Endothelial cell of umbilical vein (primary cell): ENCODE measurements at regions not wholly inside any gene's neighbourhood (a gene's known extent, or its start where the extent isn't known, plus 50 kb on each side); places are given as distances from the start of the nearest gene placed in this dataset.

Experiments
- BruUV-seq: library from RNA; stranded (reverse); fragments of 400-500 nt; replicated peaks from 2 replicates; lab custom pipeline; 2021; lab: Mats Ljungman, UMichigan
- CTCF ChIA-PET: fragments of 300-600, 350-600 bp; sonication (Branson Sonifier 250); formaldehyde crosslinking; loops from one replicate; lab custom pipeline; 2021; ENCODE audit warnings: antibody characterized with exemption, inconsistent platforms; lab: Charles Lee
- POLR2A ChIA-PET: fragments of 300-600, 350-600 bp; sonication (Branson Sonifier 250); formaldehyde crosslinking; loops from one replicate; lab custom pipeline; 2021; ENCODE audit warnings: antibody characterized with exemption, inconsistent platforms; lab: Charles Lee
- DNase-seq: peaks from one replicate; pipeline ENCODE4 v3.0.0-alpha.2; 2011; ENCODE audit warnings: low read depth, low spot score
- FAIRE-seq: peaks from 2 replicates; lab custom pipeline; 2011; peaks lifted over from hg19 to GRCh38; lab: Jason Lieb, UNC
- H2AFZ ChIP-seq: 2 replicates; pipeline ENCODE4 v1.6.0; 2012; ENCODE audit warnings: low read depth, low read length, control low read depth, inconsistent platforms
- H3K27ac ChIP-seq: 2 replicates; pipeline ENCODE4 v1.5.1; 2011; ENCODE audit warnings: low read depth, mild to moderate bottlenecking, control low read depth, low read length, moderate library complexity; ENCODE audit not compliant: insufficient read depth
- H3K27me3 ChIP-seq, 2 experiments: 2 replicates each; pipeline versions ENCODE4 v1.6.0 to v1.6.1; 2011; ENCODE audit warnings: low read length in 2 of 2, mixed read lengths in 1 of 2; ENCODE audit not compliant: control insufficient read depth in 2 of 2, insufficient read depth in 2 of 2
- H3K36me3 ChIP-seq, 2 experiments: 2 replicates in 1 of 2; 3 replicates in 1 of 2; pipeline ENCODE4 v1.5.1; 2011; ENCODE audit warnings: low read length in 2 of 2, mild to moderate bottlenecking in 1 of 2, moderate library complexity in 1 of 2; ENCODE audit not compliant: control insufficient read depth in 2 of 2, insufficient read depth in 2 of 2; ENCODE audit errors: extremely low read depth in 1 of 2
- H3K4me1 ChIP-seq: 3 replicates; pipeline ENCODE4 v1.5.1; 2011; ENCODE audit warnings: mild to moderate bottlenecking, low read length; ENCODE audit not compliant: control insufficient read depth, insufficient read depth; ENCODE audit errors: extremely low read depth
- H3K4me2 ChIP-seq: 2 replicates; pipeline ENCODE4 v1.6.1; 2011; ENCODE audit warnings: low read length, control low read depth, mixed read lengths; ENCODE audit not compliant: insufficient read depth
- H3K4me3 ChIP-seq, 3 experiments: fragments of 200-600 bp in 1 of 3; sonication (generic), shearing (Covaris generic) in 1 of 3; replicated peaks in 1 of 3; 2 replicates each; pipeline ENCODE4 v1.5.1; 2011 to 2016; ENCODE audit warnings: control low read depth in 3 of 3, low read length in 3 of 3, mild to moderate bottlenecking in 2 of 3, inconsistent platforms in 1 of 3, low read depth in 1 of 3, moderate library complexity in 1 of 3; ENCODE audit not compliant: insufficient read depth in 1 of 3
- H3K79me2 ChIP-seq: 2 replicates; pipeline ENCODE4 v1.6.0; 2012; ENCODE audit warnings: low read length, inconsistent platforms; ENCODE audit not compliant: control insufficient read depth, insufficient read depth
- H3K9ac ChIP-seq: replicated peaks from 2 replicates; pipeline ENCODE3; 2011; ENCODE audit warnings: low read length, control low read depth; ENCODE audit not compliant: insufficient read depth; ENCODE audit errors: extremely low read depth
- H3K9me1 ChIP-seq: replicated peaks from 3 replicates; pipeline ENCODE4 v1.6.0; 2011; ENCODE audit warnings: mild to moderate bottlenecking, low read length; ENCODE audit not compliant: control insufficient read depth, insufficient read depth; ENCODE audit errors: extremely low read depth
- H3K9me3 ChIP-seq: replicated peaks from 2 replicates; pipeline ENCODE4 v1.5.1; 2012; ENCODE audit warnings: low read length, inconsistent platforms; ENCODE audit not compliant: control insufficient read depth, insufficient read depth
- H4K20me1 ChIP-seq: replicated peaks from 2 replicates; pipeline ENCODE3; 2011; ENCODE audit warnings: mild to moderate bottlenecking, low read length; ENCODE audit not compliant: control insufficient read depth, insufficient read depth; ENCODE audit errors: extremely low read depth
- EZH2 ChIP-seq: IDR thresholded peaks from 2 replicates; pipeline ENCODE4 v1.6.1; 2012; ENCODE audit warnings: borderline replicate concordance, low read depth, mild to moderate bottlenecking, moderate library complexity, low read length, inconsistent platforms; ENCODE audit not compliant: severe bottlenecking
- FOS ChIP-seq: IDR thresholded peaks from 2 replicates; pipeline ENCODE4 v1.6.1; 2011; ENCODE audit warnings: mild to moderate bottlenecking, low read length, moderate library complexity, borderline replicate concordance; ENCODE audit not compliant: insufficient read depth
- GATA2 ChIP-seq: IDR thresholded peaks from 2 replicates; pipeline ENCODE4 v1.7.0; 2011; ENCODE audit warnings: low read depth, mild to moderate bottlenecking, moderate library complexity, mixed read lengths, low read length; ENCODE audit not compliant: insufficient read length, insufficient read depth
- JUN ChIP-seq: IDR thresholded peaks from 2 replicates; pipeline ENCODE4 v1.6.1; 2011; ENCODE audit warnings: borderline replicate concordance, low read depth; ENCODE audit not compliant: insufficient read length, insufficient read depth
- MYC ChIP-seq: IDR thresholded peaks from one replicate; pipeline ENCODE4 v1.6.1; 2011; ENCODE audit warnings: mild to moderate bottlenecking, low read depth, low read length
- POLR2A ChIP-seq: IDR thresholded peaks from 2 replicates; pipeline ENCODE4 v1.6.1; 2012; ENCODE audit warnings: low read depth, mild to moderate bottlenecking, control low read depth, low read length
- POLR2AphosphoS5 ChIP-seq: IDR thresholded peaks from 2 replicates; pipeline ENCODE4 v1.6.1; 2012; ENCODE audit warnings: low read depth, mild to moderate bottlenecking, control low read depth, low read length, moderate library complexity; ENCODE audit not compliant: insufficient read depth
- dilution Hi-C: fragments of 300-500 bp; cut with MboI; formaldehyde crosslinking; loops from one replicate; pipeline ENCODE4 v1.15.0; 2019; ENCODE audit warnings: low sequenced_read_pairs; ENCODE audit not compliant: extremely low pct_ligation_motif_present
- intact Hi-C: fragments of 100-400 bp; cut with micrococcal nuclease; formaldehyde crosslinking; loops from one replicate; pipeline ENCODE4 v1.10.0; 2022
- TF ChIP-seq, protein P1 (sequence below): IDR thresholded peaks from 2 replicates; pipeline ENCODE4 v1.6.1; 2011; ENCODE audit not compliant: insufficient read depth, insufficient read length
- TF ChIP-seq, protein P2 (sequence below), 2 donors: IDR thresholded peaks; 1 replicate in 1 of 2; 2 replicates in 1 of 2; pipeline ENCODE4 v1.5.1; 2011; ENCODE audit warnings: low read length in 2 of 2, mild to moderate bottlenecking in 2 of 2, moderate library complexity in 2 of 2, control low read depth in 1 of 2, inconsistent platforms in 1 of 2, low read depth in 1 of 2; ENCODE audit not compliant: insufficient read depth in 1 of 2; ENCODE audit errors: extremely low read depth in 1 of 2

DNA sequence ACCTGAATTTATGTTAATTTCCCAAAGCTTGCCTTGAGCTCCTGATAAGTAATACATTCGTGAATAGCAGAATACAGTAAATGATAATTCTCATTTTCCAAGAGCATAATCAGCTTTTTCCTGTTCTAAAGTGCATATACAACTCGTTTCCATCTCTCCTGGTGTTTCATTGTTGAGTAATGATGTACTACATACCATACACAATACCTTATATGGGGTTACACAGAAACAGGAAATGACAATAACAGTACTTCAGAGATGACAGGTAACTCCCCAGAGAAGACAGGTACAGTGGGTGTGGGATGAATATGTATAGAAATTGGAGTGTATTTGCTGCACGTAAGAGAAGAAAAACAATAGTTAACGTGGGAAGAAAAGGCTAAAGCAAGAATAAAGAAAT lies 287.1 kb downstream of the TENT4A start:
- no peak overlapping the region for H2AFZ ChIP-seq
- intact Hi-C loops, result no loop called here
- DNase-seq (no peak), FAIRE-seq (no peak)
- no peaks in the 10 kb centered on the region for H3K36me3 ChIP-seq
- no peaks in the 10 kb centered on the region for H3K9me3 ChIP-seq
- no peaks in the 10 kb centered on the region for H3K9me1 ChIP-seq
- H3K27me3 ChIP-seq, result no peaks in the 10 kb centered on the region
- no peak overlapping the region for H3K4me3 ChIP-seq
- H4K20me1 ChIP-seq, result no peaks in the 10 kb centered on the region
- H3K4me2 ChIP-seq, result no peak overlapping the region
- no peak overlapping the region for H3K9ac ChIP-seq
- no peak overlapping the region for H3K27ac ChIP-seq
- CTCF ChIA-PET, result no interaction called here
- no TSS peak for BruUV-seq
- no peaks in the 10 kb centered on the region for H3K4me1 ChIP-seq
- POLR2A ChIA-PET, result no interaction called here
- dilution Hi-C loops, result no loop called here
- H3K79me2 ChIP-seq, result no peaks in the 10 kb centered on the region
- TF ChIP-seq POLR2AphosphoS5 (no peak), GATA2 (no peak), EZH2 (no peak), JUN (no peak), MYC (no peak), POLR2A (no peak), FOS (no peak)
- TF ChIP-seq, protein P1, sequence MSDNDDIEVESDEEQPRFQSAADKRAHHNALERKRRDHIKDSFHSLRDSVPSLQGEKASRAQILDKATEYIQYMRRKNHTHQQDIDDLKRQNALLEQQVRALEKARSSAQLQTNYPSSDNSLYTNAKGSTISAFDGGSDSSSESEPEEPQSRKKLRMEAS, result no peak
- TF ChIP-seq, protein P2, sequence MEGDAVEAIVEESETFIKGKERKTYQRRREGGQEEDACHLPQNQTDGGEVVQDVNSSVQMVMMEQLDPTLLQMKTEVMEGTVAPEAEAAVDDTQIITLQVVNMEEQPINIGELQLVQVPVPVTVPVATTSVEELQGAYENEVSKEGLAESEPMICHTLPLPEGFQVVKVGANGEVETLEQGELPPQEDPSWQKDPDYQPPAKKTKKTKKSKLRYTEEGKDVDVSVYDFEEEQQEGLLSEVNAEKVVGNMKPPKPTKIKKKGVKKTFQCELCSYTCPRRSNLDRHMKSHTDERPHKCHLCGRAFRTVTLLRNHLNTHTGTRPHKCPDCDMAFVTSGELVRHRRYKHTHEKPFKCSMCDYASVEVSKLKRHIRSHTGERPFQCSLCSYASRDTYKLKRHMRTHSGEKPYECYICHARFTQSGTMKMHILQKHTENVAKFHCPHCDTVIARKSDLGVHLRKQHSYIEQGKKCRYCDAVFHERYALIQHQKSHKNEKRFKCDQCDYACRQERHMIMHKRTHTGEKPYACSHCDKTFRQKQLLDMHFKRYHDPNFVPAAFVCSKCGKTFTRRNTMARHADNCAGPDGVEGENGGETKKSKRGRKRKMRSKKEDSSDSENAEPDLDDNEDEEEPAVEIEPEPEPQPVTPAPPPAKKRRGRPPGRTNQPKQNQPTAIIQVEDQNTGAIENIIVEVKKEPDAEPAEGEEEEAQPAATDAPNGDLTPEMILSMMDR (IDR thresholded peaks at IDR 0.05; ENCODE audit: extremely low read depth in 1 of 2, insufficient read depth in 1 of 2, low read depth in 1 of 2, low read length in 2 of 2), result no peak
